BLaER1 treated with 17β-estradiol and CSF1 and Interleukin-3, amounts not matched to agents 10 nM and 100 nM (cell line): ENCODE measurements at regions not wholly inside any gene's neighbourhood (a gene's known extent, or its start where the extent isn't known, plus 50 kb on each side); places are given as distances from the start of the nearest gene placed in this dataset.

Experiments used
- H3K27ac ChIP-seq, 11 experiments: shearing (Covaris generic); formaldehyde crosslinking; 2 replicates each; pipeline ENCODE4 v1.8.1; 2022
- H3K27me3 ChIP-seq, 11 experiments: shearing (Covaris generic); formaldehyde crosslinking; 2 replicates each; pipeline ENCODE4 v1.8.1; 2022
- H3K36me3 ChIP-seq, 11 experiments: shearing (Covaris generic); formaldehyde crosslinking; 2 replicates each; pipeline ENCODE4 v1.8.1; 2022
- H3K4me1 ChIP-seq, 10 experiments: shearing (Covaris generic); formaldehyde crosslinking; 2 replicates each; pipeline ENCODE4 v1.8.1; 2022
- H3K4me2 ChIP-seq, 11 experiments: shearing (Covaris generic); formaldehyde crosslinking; 2 replicates each; pipeline ENCODE4 v1.8.1; 2022
- H3K4me3 ChIP-seq, 10 experiments: shearing (Covaris generic); formaldehyde crosslinking; 2 replicates each; pipeline ENCODE4 v1.8.1; 2022
- H3K9ac ChIP-seq, 11 experiments: shearing (Covaris generic); formaldehyde crosslinking; 2 replicates each; pipeline ENCODE4 v1.8.1; 2022
- H3K9me3 ChIP-seq, 11 experiments: shearing (Covaris generic); formaldehyde crosslinking; replicated peaks in 1 of 11; 2 replicates each; pipeline ENCODE4 v1.8.1; 2022
- H4K20me1 ChIP-seq, 11 experiments: shearing (Covaris generic); formaldehyde crosslinking; 2 replicates each; pipeline ENCODE4 v1.8.1; 2022
- Cebpa-rat ChIP-seq, 11 experiments: shearing (Covaris generic); IDR thresholded peaks; 2 replicates each; pipeline ENCODE4 v1.8.1; 2022

DNA sequence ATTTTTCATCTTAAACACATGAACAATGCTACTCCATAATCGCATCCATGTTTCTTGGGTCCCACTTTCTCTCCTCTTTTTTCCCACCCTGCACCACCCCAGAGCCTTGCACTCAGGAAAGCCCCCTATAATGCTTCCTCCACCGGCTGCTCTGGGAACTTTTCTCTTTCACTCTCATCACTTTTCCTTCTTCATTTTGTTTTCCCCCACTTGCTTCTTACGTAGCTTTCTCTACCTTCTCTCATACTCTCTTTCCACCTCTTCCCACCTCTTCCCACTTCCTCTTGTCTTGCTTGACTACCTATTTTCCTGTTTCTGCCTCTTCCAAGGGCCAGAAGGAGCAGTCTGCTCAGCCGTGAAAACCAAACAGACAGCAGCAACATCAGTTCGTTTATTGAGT, 229.5 kb upstream of the RHOBTB1 start:
- TF ChIP-seq Cebpa-rat (IDR thresholded peaks at IDR 0.05) = no peak
- Histone ChIP-seq H3K9me3 (peaks cover 0 to 4% (median 0%) of the 10 kb centered on the region in 11 experiments; a peak in 1 of 22 replicates), H3K36me3 (no peaks in the 10 kb centered on the region)

DNA sequence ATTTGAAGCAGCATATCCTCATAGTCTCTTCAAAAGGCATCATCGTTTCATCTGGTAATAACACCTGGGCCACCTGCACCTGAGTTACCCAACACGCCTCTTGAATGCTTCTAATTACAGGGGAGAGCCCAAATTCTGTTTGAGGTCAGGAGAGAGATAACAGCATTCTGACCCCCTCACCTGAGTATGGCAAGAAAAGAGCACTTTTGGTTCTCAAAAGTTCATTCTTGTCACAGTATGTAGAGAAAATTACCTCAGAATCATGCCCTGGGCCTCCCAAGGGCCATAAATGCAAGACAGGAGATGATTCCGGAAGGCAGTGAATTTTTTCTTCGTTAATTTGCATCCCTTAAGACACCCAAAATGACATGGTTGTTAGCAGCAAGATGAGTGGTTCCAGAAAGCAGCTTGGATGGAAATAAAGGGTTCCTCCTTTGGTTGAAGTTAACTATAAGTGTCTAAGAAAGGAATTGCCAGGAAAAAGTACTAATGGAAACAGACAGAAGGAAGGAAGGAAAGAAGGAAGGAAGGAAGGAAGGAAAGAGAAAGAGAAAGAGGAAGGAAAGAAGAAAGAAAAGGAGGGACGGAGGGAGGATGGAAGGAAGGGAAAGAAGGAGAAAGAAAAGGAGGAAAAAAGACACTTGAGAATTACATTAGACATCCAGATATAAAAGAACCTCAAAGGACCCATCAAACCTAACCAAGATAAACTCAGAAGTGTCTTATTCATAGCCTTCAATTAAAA, 228.4 kb upstream of the RHOBTB1 start:
- Histone ChIP-seq H3K4me3 (no peak overlapping the region), H3K4me1 (no peaks in the 10 kb centered on the region), H3K9ac (no peak overlapping the region), H3K9me3 (peaks cover 0 to 12% (median 0%) of the 10 kb centered on the region in 11 experiments; a peak in 2 of 22 replicates), H3K4me2 (no peak overlapping the region), H3K27ac (no peak overlapping the region), H3K36me3 (no peaks in the 10 kb centered on the region), H3K27me3 (no peaks in the 10 kb centered on the region), H4K20me1 (no peaks in the 10 kb centered on the region)
- TF ChIP-seq Cebpa-rat (IDR thresholded peaks at IDR 0.05) = no peak

More for the DNA sequence above, 229.5 kb upstream of the RHOBTB1 start:
- no peak overlapping the region for H3K27ac ChIP-seq
- H3K27me3 ChIP-seq = no peaks in the 10 kb centered on the region
- no peaks in the 10 kb centered on the region for H3K4me1 ChIP-seq
- H3K9ac ChIP-seq = no peak overlapping the region
- no peaks in the 10 kb centered on the region for H4K20me1 ChIP-seq
- H3K4me2 ChIP-seq = no peak overlapping the region
- no peak overlapping the region for H3K4me3 ChIP-seq

DNA sequence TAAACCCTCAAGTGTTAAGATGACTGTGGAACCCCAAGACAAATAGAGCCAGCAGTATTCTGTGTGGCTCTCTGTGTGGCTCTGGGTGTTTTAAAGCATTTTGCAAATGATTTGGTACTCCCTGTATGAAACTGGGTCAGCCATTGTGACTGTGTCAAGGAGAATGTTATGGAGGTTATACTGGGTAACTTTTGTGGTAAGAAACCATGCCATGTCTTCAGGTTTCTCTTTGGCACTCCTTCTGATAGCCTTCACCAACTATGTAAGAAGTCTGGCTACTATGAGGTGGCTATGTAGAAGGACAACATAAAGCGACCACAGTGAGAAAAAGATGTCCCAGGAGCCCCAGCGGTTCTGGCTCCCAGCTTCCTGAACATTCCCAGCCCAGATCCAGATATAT, 226.6 kb upstream of the RHOBTB1 start:
- TF ChIP-seq Cebpa-rat (IDR thresholded peaks at IDR 0.05) = no peak
- no peaks in the 10 kb centered on the region for H3K4me1 ChIP-seq
- no peaks in the 10 kb centered on the region for H4K20me1 ChIP-seq
- H3K36me3 ChIP-seq = no peaks in the 10 kb centered on the region
- H3K4me3 ChIP-seq = no peak overlapping the region
- H3K27me3 ChIP-seq = no peaks in the 10 kb centered on the region
- no peak overlapping the region for H3K27ac ChIP-seq
- peaks cover 0 to 12% (median 0%) of the 10 kb centered on the region in 11 experiments; a peak in 2 of 22 replicates for H3K9me3 ChIP-seq
- no peak overlapping the region for H3K4me2 ChIP-seq
- no peak overlapping the region for H3K9ac ChIP-seq

DNA sequence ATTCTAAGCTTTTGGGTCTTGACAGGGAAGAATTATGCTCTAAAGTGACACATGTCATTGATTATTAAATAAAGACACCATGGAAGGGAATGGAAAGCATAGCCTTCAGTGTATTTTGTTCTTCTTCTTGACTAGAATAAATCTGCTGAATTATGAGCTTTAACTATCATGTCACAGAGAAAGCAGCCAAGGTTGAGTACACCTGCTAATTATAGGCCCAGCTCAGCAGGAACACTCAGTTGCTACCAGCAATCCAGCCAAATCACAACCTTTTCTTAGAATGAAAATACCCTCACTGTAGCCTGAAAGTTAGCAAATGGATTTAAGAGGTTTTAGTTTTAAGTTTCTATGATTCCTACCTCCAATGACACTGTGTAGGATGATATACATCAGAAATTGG, 225.3 kb upstream of the RHOBTB1 start:
- Histone ChIP-seq H3K27me3 (no peaks in the 10 kb centered on the region), H3K4me3 (no peak overlapping the region), H3K36me3 (no peaks in the 10 kb centered on the region), H3K4me2 (no peak overlapping the region), H3K27ac (no peak overlapping the region), H4K20me1 (no peaks in the 10 kb centered on the region), H3K9ac (no peak overlapping the region), H3K4me1 (0 out of 20 replicates have a peak, but pooled peaks cover 0 to 2% (median 0%) of the 10 kb centered on the region in 10 experiments), H3K9me3 (peaks cover 0 to 12% (median 0%) of the 10 kb centered on the region in 11 experiments; a peak in 2 of 22 replicates)
- no peak for TF ChIP-seq Cebpa-rat (IDR thresholded peaks at IDR 0.05)

DNA sequence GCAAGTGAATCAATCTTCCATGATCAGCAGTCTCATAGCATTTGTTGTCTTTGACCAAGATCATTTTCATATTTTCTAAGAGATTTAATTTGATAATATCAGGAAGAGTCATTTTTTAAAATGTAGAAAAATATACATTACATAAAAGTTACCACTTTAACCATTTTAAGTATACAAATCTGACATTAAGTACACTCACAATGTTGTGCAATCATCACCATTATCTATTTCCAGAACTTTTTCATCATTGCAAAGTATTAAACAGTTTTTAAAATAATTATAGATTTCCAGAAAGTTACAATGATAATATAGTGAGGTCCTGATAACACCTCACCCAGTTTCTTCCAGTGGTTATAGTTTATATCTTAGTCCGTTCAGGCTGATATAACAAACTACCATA, 222.5 kb upstream of the RHOBTB1 start:
- Histone ChIP-seq H3K4me2 (no peak overlapping the region), H3K4me1 (0 out of 20 replicates have a peak, but pooled peaks cover 0 to 4% (median 0%) of the 10 kb centered on the region in 10 experiments), H3K9ac (no peak overlapping the region), H3K36me3 (no peaks in the 10 kb centered on the region), H3K27me3 (no peaks in the 10 kb centered on the region), H3K9me3 (peaks cover 0 to 12% (median 0%) of the 10 kb centered on the region in 11 experiments; a peak in 2 of 22 replicates), H3K27ac (no peak overlapping the region), H4K20me1 (no peaks in the 10 kb centered on the region), H3K4me3 (no peak overlapping the region)
- TF ChIP-seq Cebpa-rat (IDR thresholded peaks at IDR 0.05) = no peak

DNA sequence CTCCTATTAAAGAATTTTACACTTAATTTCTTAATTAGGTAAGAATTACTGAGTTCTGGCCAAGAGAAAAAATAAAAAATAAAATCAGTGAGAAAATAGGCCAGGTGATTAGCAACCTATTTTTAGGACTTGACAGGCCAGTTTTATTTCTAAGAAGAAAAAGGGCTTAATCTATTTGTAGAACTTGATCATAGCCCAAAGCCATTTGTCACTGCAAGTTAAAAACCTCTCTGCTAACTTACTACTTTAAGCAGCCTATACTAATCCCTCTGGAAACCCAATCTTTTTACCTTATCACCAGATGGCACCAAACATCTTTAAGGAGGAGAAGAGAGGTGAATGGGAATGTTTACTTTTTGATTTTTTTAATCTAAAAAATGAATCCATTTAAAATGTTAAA, 222.1 kb upstream of the RHOBTB1 start:
- Histone ChIP-seq H3K4me2 (no peak overlapping the region), H3K4me1 (0 out of 20 replicates have a peak, but pooled peaks cover 0 to 4% (median 0%) of the 10 kb centered on the region in 10 experiments), H3K27me3 (no peaks in the 10 kb centered on the region), H4K20me1 (no peaks in the 10 kb centered on the region), H3K4me3 (no peak overlapping the region), H3K27ac (no peak overlapping the region), H3K9ac (no peak overlapping the region), H3K9me3 (peaks cover 0 to 12% (median 0%) of the 10 kb centered on the region in 11 experiments; a peak in 2 of 22 replicates), H3K36me3 (no peaks in the 10 kb centered on the region)
- TF ChIP-seq Cebpa-rat (IDR thresholded peaks at IDR 0.05) = no peak

DNA sequence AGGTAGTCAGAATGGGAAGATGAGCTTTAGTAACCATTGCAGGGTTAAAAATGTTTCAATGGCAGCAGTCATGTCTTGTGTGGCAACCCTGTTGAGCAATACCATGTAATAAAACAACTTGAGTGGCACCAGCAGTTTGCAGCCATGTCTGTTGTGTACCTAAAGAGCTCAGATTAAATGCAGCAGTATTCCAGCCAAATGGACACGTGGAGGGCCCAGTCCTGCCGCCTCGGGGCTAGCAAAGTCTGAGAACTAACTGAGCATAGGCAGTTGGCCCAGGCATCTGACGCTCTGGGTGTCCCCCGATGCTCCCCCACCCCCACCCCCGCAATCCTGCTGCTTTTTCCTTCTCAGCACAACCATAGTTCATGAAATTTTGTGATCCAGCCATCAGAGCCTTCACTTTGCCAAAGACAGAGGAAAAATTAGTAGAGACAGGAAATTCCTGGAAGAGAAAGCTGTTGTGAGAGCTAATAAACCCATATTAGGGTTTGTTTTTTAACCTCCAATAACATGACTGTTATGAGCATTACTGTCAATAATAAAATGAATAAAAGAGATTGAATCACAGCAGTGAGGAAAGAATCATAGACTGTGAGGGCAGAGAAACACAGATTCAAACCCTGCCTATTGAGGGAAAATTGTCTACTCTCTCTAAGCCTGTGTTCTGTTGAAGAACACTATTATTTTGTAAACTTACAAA, 220.6 kb upstream of the RHOBTB1 start:
- no peaks in the 10 kb centered on the region for H4K20me1 ChIP-seq
- H3K27ac ChIP-seq = no peak overlapping the region
- H3K9me3 ChIP-seq = peaks cover 0 to 12% (median 0%) of the 10 kb centered on the region in 11 experiments; a peak in 2 of 22 replicates
- H3K4me1 ChIP-seq = 0 out of 20 replicates have a peak, but pooled peaks cover 0 to 4% (median 0%) of the 10 kb centered on the region in 10 experiments
- H3K9ac ChIP-seq = no peak overlapping the region
- H3K4me3 ChIP-seq = no peak overlapping the region
- no peaks in the 10 kb centered on the region for H3K27me3 ChIP-seq
- H3K4me2 ChIP-seq = peak overlapping the region in 1 of 11 experiments; percentile 23; a peak in 1 of 22 replicates
- TF ChIP-seq Cebpa-rat (IDR thresholded peaks at IDR 0.05) = no peak
- no peaks in the 10 kb centered on the region for H3K36me3 ChIP-seq

DNA sequence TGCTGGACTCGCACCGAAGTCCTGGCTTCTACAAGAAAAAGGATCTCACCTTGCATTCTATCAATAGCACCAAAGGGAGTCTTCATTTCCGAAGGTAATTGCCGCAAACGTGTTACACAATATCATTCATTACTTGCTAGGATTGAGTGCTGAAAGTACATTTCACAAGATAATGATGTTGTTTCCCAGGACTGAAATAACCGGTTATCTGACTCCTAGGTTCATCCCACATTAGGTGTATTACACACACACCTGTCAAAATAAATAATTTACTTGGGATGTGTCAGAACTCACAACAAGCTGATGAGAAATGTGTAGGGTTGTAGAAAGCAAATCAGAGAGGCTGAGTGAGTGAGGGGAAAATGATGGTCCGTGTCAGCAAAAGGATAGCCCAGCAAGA, 219.4 kb upstream of the RHOBTB1 start:
- Histone ChIP-seq H4K20me1 (no peaks in the 10 kb centered on the region), H3K9me3 (peaks cover 0 to 8% (median 0%) of the 10 kb centered on the region in 11 experiments; a peak in 2 of 22 replicates), H3K4me1 (0 out of 20 replicates have a peak, but pooled peaks cover 0 to 4% (median 0%) of the 10 kb centered on the region in 10 experiments), H3K27ac (no peak overlapping the region), H3K27me3 (no peaks in the 10 kb centered on the region), H3K36me3 (no peaks in the 10 kb centered on the region), H3K4me3 (no peak overlapping the region), H3K4me2 (no peak overlapping the region), H3K9ac (no peak overlapping the region)
- TF ChIP-seq Cebpa-rat (IDR thresholded peaks at IDR 0.05) = no peak

DNA sequence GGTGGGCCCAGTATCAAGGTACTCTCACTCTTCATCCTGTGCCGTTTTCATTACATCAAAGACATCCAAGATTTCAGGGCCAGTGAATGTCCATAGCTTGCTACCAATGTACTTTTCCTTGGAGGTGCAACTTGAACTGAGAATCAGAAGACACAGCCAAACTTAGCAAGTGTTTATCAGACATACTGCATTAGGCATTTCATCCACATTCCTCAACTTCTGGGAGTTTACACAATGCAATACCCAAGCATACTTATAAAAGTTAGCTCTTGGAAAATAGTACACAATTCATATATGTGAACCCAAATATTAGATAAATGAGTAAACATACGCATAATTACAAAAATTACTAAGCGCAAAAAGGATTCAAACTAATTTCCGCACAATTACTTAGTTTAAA, 216.3 kb upstream of the RHOBTB1 start:
- H3K4me1 ChIP-seq = 0 out of 20 replicates have a peak, but pooled peaks cover 0 to 4% (median 0%) of the 10 kb centered on the region in 10 experiments
- no peak overlapping the region for H3K4me3 ChIP-seq
- no peaks in the 10 kb centered on the region for H3K36me3 ChIP-seq
- no peaks in the 10 kb centered on the region for H3K27me3 ChIP-seq
- TF ChIP-seq Cebpa-rat (IDR thresholded peaks at IDR 0.05) = no peak
- H4K20me1 ChIP-seq = no peaks in the 10 kb centered on the region
- H3K4me2 ChIP-seq = no peak overlapping the region
- H3K27ac ChIP-seq = no peak overlapping the region
- no peak overlapping the region for H3K9ac ChIP-seq
- H3K9me3 ChIP-seq = no peaks in the 10 kb centered on the region
